CD4-positive, alpha-beta T cell (primary cell): ENCODE measurements at regions not wholly inside any gene's neighbourhood (a gene's known extent, or its start where the extent isn't known, plus 50 kb on each side); places are given as distances from the start of the nearest gene placed in this dataset.

Experiments used
- ATAC-seq: fragments of 200-7000 bp; cut with Tn5 transposase; one replicate; pipeline ENCODE4 v1.10.0; 2022; ENCODE audit warnings: mild to moderate bottlenecking; ENCODE audit not compliant: poor library complexity
- CTCF ChIA-PET: fragments of 350-600 bp; sonication (Branson Sonifier 250); formaldehyde crosslinking; loops from one replicate; lab custom pipeline; 2021; ENCODE audit warnings: antibody characterized with exemption, inconsistent platforms; lab: Charles Lee
- POLR2A ChIA-PET: fragments of 350-600 bp; sonication (Branson Sonifier 250); formaldehyde crosslinking; loops from one replicate; lab custom pipeline; 2021; ENCODE audit warnings: antibody characterized with exemption, inconsistent platforms; lab: Charles Lee
- DNase-seq, 14 experiments: peaks; one replicate each; pipeline ENCODE4 v3.0.0-alpha.2; 2013 to 2020; ENCODE audit warnings: mixed read lengths in 2 of 14
- H3K27ac ChIP-seq, 2 donors: one replicate each; pipeline versions ENCODE4 v1.5.1 to v1.7.0; 2013; ENCODE audit warnings: low read length in 2 of 2, low read depth in 1 of 2, mild to moderate bottlenecking in 1 of 2
- H3K27me3 ChIP-seq, 2 experiments: 1 replicate in 1 of 2; 2 replicates in 1 of 2; pipeline versions ENCODE4 v1.6.1 to v1.7.0; 2013; ENCODE audit warnings: low read length in 2 of 2, control low read depth in 1 of 2, mild to moderate bottlenecking in 1 of 2, moderate library complexity in 1 of 2; ENCODE audit not compliant: insufficient read depth in 2 of 2, control insufficient read depth in 1 of 2
- H3K36me3 ChIP-seq: one replicate; pipeline ENCODE4 v1.6.1; 2013; ENCODE audit warnings: low read length, control low read depth; ENCODE audit not compliant: insufficient read depth
- H3K4me1 ChIP-seq: one replicate; pipeline ENCODE4 v1.6.1; 2013; ENCODE audit warnings: low read length, control low read depth; ENCODE audit not compliant: insufficient read depth
- H3K4me3 ChIP-seq: one replicate; pipeline ENCODE4 v1.5.1; 2013; ENCODE audit warnings: mild to moderate bottlenecking, low read length, moderate library complexity
- H3K9me3 ChIP-seq, 2 experiments: 1 replicate in 1 of 2; 2 replicates in 1 of 2; pipeline versions ENCODE4 v1.6.1 to v1.7.0; 2013; ENCODE audit warnings: low read length in 2 of 2, mild to moderate bottlenecking in 2 of 2, control low read depth in 1 of 2, moderate library complexity in 1 of 2; ENCODE audit not compliant: control insufficient read depth in 1 of 2, insufficient read depth in 1 of 2
- H3K27ac Mint-ChIP-seq: one replicate; pipeline ENCODE4 v1.8.0; 2020; ENCODE audit warnings: mixed read lengths
- H3K27me3 Mint-ChIP-seq: one replicate; pipeline ENCODE4 v1.8.0; 2021; ENCODE audit warnings: mixed read lengths
- H3K36me3 Mint-ChIP-seq: one replicate; pipeline ENCODE4 v1.8.0; 2021; ENCODE audit warnings: low read depth, mixed read lengths
- H3K4me1 Mint-ChIP-seq: one replicate; pipeline ENCODE4 v1.8.0; 2021; ENCODE audit warnings: low read depth, mixed read lengths
- H3K4me3 Mint-ChIP-seq: one replicate; pipeline ENCODE4 v1.8.0; 2020; ENCODE audit warnings: mild to moderate bottlenecking, mixed read lengths
- H3K9me3 Mint-ChIP-seq: one replicate; pipeline ENCODE4 v1.8.0; 2020; ENCODE audit warnings: mixed read lengths
- intact Hi-C, 2 experiments: fragments of 100-400 bp; cut with DNase I in 1 of 2; cut with micrococcal nuclease in 1 of 2; formaldehyde crosslinking; loops; one replicate each; pipeline versions ENCODE4 v1.15.1 to v1.9.0; 2023 to 2025; cut with DNase I, micrococcal nuclease
- TF ChIP-seq, protein P1 (sequence below): fragments of 200-600 bp; IDR thresholded peaks from one replicate; pipeline ENCODE4 v1.8.0; 2022; ENCODE audit warnings: antibody characterized with exemption, mild to moderate bottlenecking

DNA sequence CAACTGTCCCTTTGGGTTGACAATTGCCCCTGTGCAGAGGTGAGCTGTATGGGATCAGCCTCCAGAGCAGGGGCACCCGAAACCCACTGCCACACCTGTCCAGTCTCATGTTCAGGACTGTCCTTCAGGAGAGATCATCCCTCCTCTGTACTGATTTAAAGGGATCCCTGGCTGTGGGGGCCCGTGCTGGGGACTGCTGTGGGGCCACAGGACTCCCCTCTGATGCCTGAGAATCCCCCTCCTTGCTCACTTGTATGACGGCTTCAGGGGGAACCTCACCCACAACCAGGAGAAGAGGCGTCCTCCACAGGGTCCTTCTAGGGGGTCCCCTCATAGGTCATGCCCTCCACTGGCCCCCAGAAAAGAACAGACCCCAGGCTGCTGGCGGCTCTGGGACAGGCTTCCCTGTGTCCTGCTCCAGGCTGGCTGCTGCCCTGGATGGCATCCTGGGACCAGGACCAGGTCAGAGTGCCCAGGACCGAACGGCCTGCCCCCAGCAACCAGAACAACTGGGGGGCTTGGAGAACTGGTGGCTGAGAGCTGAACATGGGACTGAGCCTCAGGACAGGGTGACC lies 77.5 kb upstream of the ACTRT2 start:
- Mint-ChIP-seq H3K9me3 (peaks cover 11% of the 10 kb centered on the region), H3K4me1 (no peaks in the 10 kb centered on the region)
- intact Hi-C loops = no loop called here

DNA sequence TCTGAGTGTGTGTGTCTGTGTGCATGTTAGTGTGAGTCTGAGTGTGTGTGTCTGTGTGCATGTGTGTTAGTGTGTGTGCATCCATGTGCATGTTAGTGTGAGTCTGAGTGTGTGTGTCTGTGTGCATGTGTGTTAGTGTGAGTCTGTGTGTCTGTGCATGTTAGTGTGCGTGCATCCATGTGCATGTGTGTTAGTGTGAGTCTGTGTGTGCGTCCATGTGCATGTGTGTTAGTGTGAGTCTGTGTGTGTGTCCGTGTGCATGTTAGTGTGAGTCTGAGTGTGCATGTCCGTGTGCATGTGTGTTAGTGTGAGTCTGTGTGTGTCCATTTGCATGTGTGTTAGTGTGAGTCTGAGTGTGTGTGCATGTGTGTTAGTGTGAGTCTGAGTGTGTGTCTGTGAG lies 76.6 kb upstream of the ACTRT2 start:
- H3K27me3 ChIP-seq = peaks cover 5 to 10% of the 10 kb centered on the region in 2 experiments
- ATAC-seq = no peak
- H3K4me3 Mint-ChIP-seq = no peak overlapping the region

More for the DNA sequence above, 77.5 kb upstream of the ACTRT2 start:
- Histone ChIP-seq H3K27me3 (peaks cover 5 to 10% of the 10 kb centered on the region in 2 experiments), H3K36me3 (no peaks in the 10 kb centered on the region), H3K4me1 (no peaks in the 10 kb centered on the region), H3K27ac (no peak overlapping the region), H3K9me3 (peaks cover 0 to 46% of the 10 kb centered on the region in 2 experiments), H3K4me3 (no peak overlapping the region)
- DNase-seq (no peak), ATAC-seq (no peak)
- POLR2A ChIA-PET = no interaction called here
- H3K4me3 Mint-ChIP-seq = no peak overlapping the region
- TF ChIP-seq, protein P1, sequence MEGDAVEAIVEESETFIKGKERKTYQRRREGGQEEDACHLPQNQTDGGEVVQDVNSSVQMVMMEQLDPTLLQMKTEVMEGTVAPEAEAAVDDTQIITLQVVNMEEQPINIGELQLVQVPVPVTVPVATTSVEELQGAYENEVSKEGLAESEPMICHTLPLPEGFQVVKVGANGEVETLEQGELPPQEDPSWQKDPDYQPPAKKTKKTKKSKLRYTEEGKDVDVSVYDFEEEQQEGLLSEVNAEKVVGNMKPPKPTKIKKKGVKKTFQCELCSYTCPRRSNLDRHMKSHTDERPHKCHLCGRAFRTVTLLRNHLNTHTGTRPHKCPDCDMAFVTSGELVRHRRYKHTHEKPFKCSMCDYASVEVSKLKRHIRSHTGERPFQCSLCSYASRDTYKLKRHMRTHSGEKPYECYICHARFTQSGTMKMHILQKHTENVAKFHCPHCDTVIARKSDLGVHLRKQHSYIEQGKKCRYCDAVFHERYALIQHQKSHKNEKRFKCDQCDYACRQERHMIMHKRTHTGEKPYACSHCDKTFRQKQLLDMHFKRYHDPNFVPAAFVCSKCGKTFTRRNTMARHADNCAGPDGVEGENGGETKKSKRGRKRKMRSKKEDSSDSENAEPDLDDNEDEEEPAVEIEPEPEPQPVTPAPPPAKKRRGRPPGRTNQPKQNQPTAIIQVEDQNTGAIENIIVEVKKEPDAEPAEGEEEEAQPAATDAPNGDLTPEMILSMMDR = no peak
- peaks cover 8% of the 10 kb centered on the region for H3K27me3 Mint-ChIP-seq
- no peak overlapping the region for H3K27ac Mint-ChIP-seq
- H3K36me3 Mint-ChIP-seq = no peaks in the 10 kb centered on the region
- CTCF ChIA-PET = no interaction called here

DNA sequence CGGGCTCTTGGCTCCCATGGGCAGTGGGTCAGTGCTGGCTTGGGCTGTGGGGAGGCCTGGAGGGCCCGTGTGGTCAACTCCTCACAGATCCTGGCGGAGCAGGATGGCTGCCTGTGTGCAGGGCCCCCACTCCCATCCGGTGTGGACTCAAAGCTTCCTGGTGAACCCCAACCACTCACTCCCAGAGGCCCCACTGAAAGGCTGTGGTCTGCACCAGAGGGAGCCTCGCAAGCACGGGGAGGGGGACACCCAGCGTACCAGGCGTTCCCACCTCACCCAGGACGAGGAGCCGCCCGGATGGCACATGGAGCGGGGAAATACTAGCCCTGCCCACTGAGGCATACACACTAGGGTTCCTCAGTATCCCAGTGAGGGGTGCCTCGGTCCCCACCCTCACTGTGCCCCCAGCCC lies 75.4 kb upstream of the ACTRT2 start:
- no peak for ATAC-seq
- ChIA-PET CTCF (no interaction called here), POLR2A (no interaction called here)
- Mint-ChIP-seq H3K27ac (no peak overlapping the region), H3K9me3 (peaks cover 8% of the 10 kb centered on the region), H3K36me3 (no peaks in the 10 kb centered on the region), H3K4me1 (no peaks in the 10 kb centered on the region), H3K4me3 (no peak overlapping the region), H3K27me3 (peaks cover 8% of the 10 kb centered on the region)
- Histone ChIP-seq H3K27me3 (peaks cover 5 to 10% of the 10 kb centered on the region in 2 experiments), H3K4me3 (no peak overlapping the region), H3K36me3 (no peaks in the 10 kb centered on the region), H3K27ac (no peak overlapping the region), H3K9me3 (peaks cover 0 to 40% of the 10 kb centered on the region in 2 experiments), H3K4me1 (no peaks in the 10 kb centered on the region)
- DNase-seq = no peak
- TF ChIP-seq, protein P1 = no peak
- intact Hi-C loops = no loop called here

More for the DNA sequence above, 76.6 kb upstream of the ACTRT2 start:
- Mint-ChIP-seq H3K36me3 (no peaks in the 10 kb centered on the region), H3K4me1 (no peaks in the 10 kb centered on the region), H3K27me3 (peaks cover 8% of the 10 kb centered on the region), H3K27ac (no peak overlapping the region), H3K9me3 (peaks cover 11% of the 10 kb centered on the region)
- Histone ChIP-seq H3K27ac (no peak overlapping the region), H3K36me3 (no peaks in the 10 kb centered on the region), H3K9me3 (peaks cover 0 to 40% of the 10 kb centered on the region in 2 experiments), H3K4me3 (no peak overlapping the region), H3K4me1 (no peaks in the 10 kb centered on the region)
- intact Hi-C loops = no loop called here
- no peak for DNase-seq
- CTCF ChIA-PET = no interaction called here
- TF ChIP-seq, protein P1 = no peak
- POLR2A ChIA-PET = no interaction called here
